ENCODE measurements at regions not wholly inside any gene's neighbourhood (a gene's known extent, or its start where the extent isn't known, plus 50 kb on each side); places are given as distances from the start of the nearest gene placed in this dataset.

- Histone ChIP-seq H3K36me3 (ENCODE audit: insufficient read depth, low read length) (no peaks in the 10 kb centered on the region), H3K4me3 (ENCODE audit: low read length) (no peak overlapping the region), H3K27me3 (ENCODE audit: insufficient read depth, low read length, poor library complexity, severe bottlenecking) (no peaks in the 10 kb centered on the region), H3K4me1 (ENCODE audit: insufficient read depth, low read length) (no peaks in the 10 kb centered on the region), H3K27ac (ENCODE audit: low read depth, low read length) (no peak overlapping the region), H3K9me3 (ENCODE audit: low read length) (no peaks in the 10 kb centered on the region)
- CTCF ChIA-PET, result no interaction called here
- Mint-ChIP-seq H3K36me3 (no peaks in the 10 kb centered on the region), H3K4me1 (no peaks in the 10 kb centered on the region), H3K4me3 (no peak overlapping the region), H3K27me3 (peaks cover 0 to 3% of the 10 kb centered on the region in 2 donors), H3K9me3 (peaks cover 0 to 19% (median 7%) of the 10 kb centered on the region in 5 donors), H3K27ac (no peak overlapping the region)
- POLR2A ChIA-PET, result no interaction called here
- DNase-seq, result no peak
Observed at GRCh38 chrX:4186331-4186730, 472.9 kb upstream of the PRKX start.

DNA sequence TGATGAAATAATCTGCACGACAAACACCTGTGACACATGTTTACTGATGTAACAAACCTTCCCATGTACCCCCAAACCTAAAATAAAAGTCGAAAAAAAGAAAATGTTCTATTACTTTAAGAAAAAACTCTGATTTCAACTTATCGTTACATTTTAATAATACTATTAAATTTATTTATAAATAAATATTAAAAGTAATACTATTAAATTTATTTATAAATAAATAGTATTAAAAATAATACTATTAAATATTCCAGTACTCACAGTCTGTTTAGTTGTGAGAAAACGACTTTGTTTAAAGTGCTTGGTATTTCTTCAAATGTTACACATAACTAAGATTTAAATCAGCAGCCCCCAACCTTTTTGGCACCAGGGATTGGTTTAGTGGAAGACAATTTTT is 471.6 kb upstream of the PRKX start:
- Mint-ChIP-seq H3K9me3 (peaks cover 0 to 14% (median 7%) of the 10 kb centered on the region in 5 donors), H3K36me3 (no peaks in the 10 kb centered on the region)
- POLR2A ChIA-PET, result no interaction called here

GRCh38 chrX:4182408-4182806 is 469.0 kb upstream of the PRKX start:
- Histone ChIP-seq H3K27me3 (ENCODE audit: insufficient read depth, low read length, poor library complexity, severe bottlenecking) (no peaks in the 10 kb centered on the region), H3K27ac (ENCODE audit: low read depth, low read length) (no peak overlapping the region), H3K4me1 (ENCODE audit: insufficient read depth, low read length) (no peaks in the 10 kb centered on the region), H3K9me3 (ENCODE audit: low read length) (no peaks in the 10 kb centered on the region), H3K4me3 (ENCODE audit: low read length) (no peak overlapping the region), H3K36me3 (ENCODE audit: insufficient read depth, low read length) (no peaks in the 10 kb centered on the region)
- H3K4me3 Mint-ChIP-seq, result no peak overlapping the region
- H3K9me3 Mint-ChIP-seq, result peaks cover 0 to 12% (median 7%) of the 10 kb centered on the region in 5 donors
- no peaks in the 10 kb centered on the region for H3K36me3 Mint-ChIP-seq
- no peaks in the 10 kb centered on the region for H3K4me1 Mint-ChIP-seq
- CTCF ChIA-PET, result no interaction called here
- H3K27ac Mint-ChIP-seq, result no peak overlapping the region
- POLR2A ChIA-PET, result no interaction called here
- no peak for DNase-seq
- H3K27me3 Mint-ChIP-seq, result peaks cover 0 to 3% of the 10 kb centered on the region in 2 donors

More for the DNA sequence above, 471.6 kb upstream of the PRKX start:
- Histone ChIP-seq H3K27ac (ENCODE audit: low read depth, low read length) (no peak overlapping the region), H3K4me3 (ENCODE audit: low read length) (no peak overlapping the region), H3K9me3 (ENCODE audit: low read length) (no peaks in the 10 kb centered on the region), H3K27me3 (ENCODE audit: insufficient read depth, low read length, poor library complexity, severe bottlenecking) (no peaks in the 10 kb centered on the region), H3K4me1 (ENCODE audit: insufficient read depth, low read length) (no peaks in the 10 kb centered on the region), H3K36me3 (ENCODE audit: insufficient read depth, low read length) (no peaks in the 10 kb centered on the region)
- Mint-ChIP-seq H3K27me3 (peaks cover 0 to 3% of the 10 kb centered on the region in 2 donors), H3K4me3 (no peak overlapping the region), H3K4me1 (no peaks in the 10 kb centered on the region), H3K27ac (no peak overlapping the region)
- CTCF ChIA-PET, result no interaction called here
- DNase-seq, result no peak

- H3K27ac ChIP-seq (ENCODE audit: low read depth, low read length), result no peak overlapping the region
- H3K4me1 ChIP-seq (ENCODE audit: insufficient read depth, low read length), result no peaks in the 10 kb centered on the region
- no peaks in the 10 kb centered on the region for H3K36me3 ChIP-seq (ENCODE audit: insufficient read depth, low read length)
- no peak for DNase-seq
- H3K27me3 Mint-ChIP-seq, result peaks cover 0 to 3% of the 10 kb centered on the region in 2 donors
- no peaks in the 10 kb centered on the region for H3K27me3 ChIP-seq (ENCODE audit: insufficient read depth, low read length, poor library complexity, severe bottlenecking)
- H3K36me3 Mint-ChIP-seq, result no peaks in the 10 kb centered on the region
- no peak overlapping the region for H3K4me3 Mint-ChIP-seq
- POLR2A ChIA-PET, result no interaction called here
- no peaks in the 10 kb centered on the region for H3K9me3 ChIP-seq (ENCODE audit: low read length)
- CTCF ChIA-PET, result no interaction called here
- no peak overlapping the region for H3K27ac Mint-ChIP-seq
- no peak overlapping the region for H3K4me3 ChIP-seq (ENCODE audit: low read length)
- peaks cover 0 to 12% (median 7%) of the 10 kb centered on the region in 5 donors for H3K9me3 Mint-ChIP-seq
- no peaks in the 10 kb centered on the region for H3K4me1 Mint-ChIP-seq
Observed at GRCh38 chrX:4181782-4182407, 468.4 kb upstream of the PRKX start.

GRCh38 chrX:4179031-4179430 is 465.6 kb upstream of the PRKX start:
- no peak overlapping the region for H3K4me3 Mint-ChIP-seq
- no peak overlapping the region for H3K27ac ChIP-seq (ENCODE audit: low read depth, low read length)
- no peak overlapping the region for H3K4me3 ChIP-seq (ENCODE audit: low read length)
- H3K36me3 Mint-ChIP-seq, result no peaks in the 10 kb centered on the region
- H3K4me1 ChIP-seq (ENCODE audit: insufficient read depth, low read length), result no peaks in the 10 kb centered on the region
- H3K27me3 ChIP-seq (ENCODE audit: insufficient read depth, low read length, poor library complexity, severe bottlenecking), result no peaks in the 10 kb centered on the region
- H3K27ac Mint-ChIP-seq, result no peak overlapping the region
- no peak for DNase-seq
- ChIA-PET POLR2A (no interaction called here), CTCF (no interaction called here)
- no peaks in the 10 kb centered on the region for H3K9me3 ChIP-seq (ENCODE audit: low read length)
- H3K4me1 Mint-ChIP-seq, result no peaks in the 10 kb centered on the region
- H3K36me3 ChIP-seq (ENCODE audit: insufficient read depth, low read length), result no peaks in the 10 kb centered on the region
- H3K27me3 Mint-ChIP-seq, result no peaks in the 10 kb centered on the region
- peaks cover 0 to 12% (median 8%) of the 10 kb centered on the region in 5 donors for H3K9me3 Mint-ChIP-seq

- Mint-ChIP-seq H3K4me3 (no peak overlapping the region), H3K36me3 (no peaks in the 10 kb centered on the region), H3K9me3 (peaks cover 0 to 8% (median 5%) of the 10 kb centered on the region in 5 donors), H3K4me1 (no peaks in the 10 kb centered on the region), H3K27me3 (no peaks in the 10 kb centered on the region), H3K27ac (no peak overlapping the region)
- no peaks in the 10 kb centered on the region for H3K9me3 ChIP-seq (ENCODE audit: low read length)
- no peak overlapping the region for H3K27ac ChIP-seq (ENCODE audit: low read depth, low read length)
- POLR2A ChIA-PET, result no interaction called here
- H3K36me3 ChIP-seq (ENCODE audit: insufficient read depth, low read length), result no peaks in the 10 kb centered on the region
- H3K4me1 ChIP-seq (ENCODE audit: insufficient read depth, low read length), result no peaks in the 10 kb centered on the region
- DNase-seq, result no peak
- no peaks in the 10 kb centered on the region for H3K27me3 ChIP-seq (ENCODE audit: insufficient read depth, low read length, poor library complexity, severe bottlenecking)
- H3K4me3 ChIP-seq (ENCODE audit: low read length), result no peak overlapping the region
- CTCF ChIA-PET, result no interaction called here
Observed at GRCh38 chrX:4175221-4175620, 461.8 kb upstream of the PRKX start.

GRCh38 chrX:4173743-4174142 is 460.3 kb upstream of the PRKX start:
- no peak overlapping the region for H3K27ac Mint-ChIP-seq
- ChIA-PET POLR2A (no interaction called here), CTCF (no interaction called here)
- H3K27me3 Mint-ChIP-seq, result no peaks in the 10 kb centered on the region
- Histone ChIP-seq H3K27me3 (ENCODE audit: insufficient read depth, low read length, poor library complexity, severe bottlenecking) (no peaks in the 10 kb centered on the region), H3K27ac (ENCODE audit: low read depth, low read length) (no peak overlapping the region), H3K4me1 (ENCODE audit: insufficient read depth, low read length) (no peaks in the 10 kb centered on the region), H3K4me3 (ENCODE audit: low read length) (no peak overlapping the region), H3K36me3 (ENCODE audit: insufficient read depth, low read length) (no peaks in the 10 kb centered on the region), H3K9me3 (ENCODE audit: low read length) (no peaks in the 10 kb centered on the region)
- DNase-seq, result no peak
- H3K9me3 Mint-ChIP-seq, result peaks cover 0 to 8% (median 3%) of the 10 kb centered on the region in 5 donors
- H3K4me1 Mint-ChIP-seq, result no peaks in the 10 kb centered on the region
- no peaks in the 10 kb centered on the region for H3K36me3 Mint-ChIP-seq
- no peak overlapping the region for H3K4me3 Mint-ChIP-seq

DNA sequence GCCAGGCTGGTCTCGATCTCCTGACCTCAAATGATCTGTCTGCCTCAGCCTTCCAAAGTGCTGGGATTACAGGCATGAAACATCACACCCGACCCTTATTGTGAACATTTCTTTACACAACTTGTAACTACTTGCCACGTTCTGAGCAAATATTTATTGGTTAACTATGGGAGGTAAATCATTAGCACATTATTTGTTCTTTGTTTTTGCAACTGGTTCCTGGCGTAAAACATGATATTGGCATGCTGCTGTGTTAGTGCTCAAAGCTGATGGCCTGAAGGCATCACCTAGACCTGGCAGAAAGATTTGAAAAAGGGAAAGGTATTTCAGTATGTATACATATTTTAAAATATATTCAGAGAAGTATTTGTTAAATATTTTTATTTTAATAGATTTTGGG is 438.3 kb upstream of the PRKX start:
- CTCF ChIA-PET, result no interaction called here
- no peaks in the 10 kb centered on the region for H3K36me3 ChIP-seq (ENCODE audit: insufficient read depth, low read length)
- POLR2A ChIA-PET, result no interaction called here

GRCh38 chrX:4150259-4150658 is 436.8 kb upstream of the PRKX start:
- Mint-ChIP-seq H3K4me1 (no peaks in the 10 kb centered on the region), H3K36me3 (no peaks in the 10 kb centered on the region), H3K9me3 (peaks cover 0 to 12% (median 6%) of the 10 kb centered on the region in 5 donors), H3K27me3 (no peaks in the 10 kb centered on the region), H3K27ac (no peak overlapping the region), H3K4me3 (no peak overlapping the region)
- ChIA-PET CTCF (no interaction called here), POLR2A (no interaction called here)
- H3K36me3 ChIP-seq (ENCODE audit: insufficient read depth, low read length), result no peaks in the 10 kb centered on the region
- H3K27ac ChIP-seq (ENCODE audit: low read depth, low read length), result no peak overlapping the region
- H3K9me3 ChIP-seq (ENCODE audit: low read length), result no peaks in the 10 kb centered on the region
- DNase-seq, result no peak
- no peaks in the 10 kb centered on the region for H3K4me1 ChIP-seq (ENCODE audit: insufficient read depth, low read length)
- H3K4me3 ChIP-seq (ENCODE audit: low read length), result no peak overlapping the region
- H3K27me3 ChIP-seq (ENCODE audit: insufficient read depth, low read length, poor library complexity, severe bottlenecking), result no peaks in the 10 kb centered on the region

More for the DNA sequence above, 438.3 kb upstream of the PRKX start:
- Mint-ChIP-seq H3K27me3 (no peaks in the 10 kb centered on the region), H3K4me3 (no peak overlapping the region), H3K27ac (no peak overlapping the region), H3K9me3 (peaks cover 0 to 15% (median 6%) of the 10 kb centered on the region in 5 donors), H3K36me3 (no peaks in the 10 kb centered on the region), H3K4me1 (no peaks in the 10 kb centered on the region)
- H3K9me3 ChIP-seq (ENCODE audit: low read length), result no peaks in the 10 kb centered on the region
- H3K27ac ChIP-seq (ENCODE audit: low read depth, low read length), result no peak overlapping the region
- no peaks in the 10 kb centered on the region for H3K4me1 ChIP-seq (ENCODE audit: insufficient read depth, low read length)
- H3K27me3 ChIP-seq (ENCODE audit: insufficient read depth, low read length, poor library complexity, severe bottlenecking), result no peaks in the 10 kb centered on the region
- DNase-seq, result no peak
- no peak overlapping the region for H3K4me3 ChIP-seq (ENCODE audit: low read length)

All from CD8-positive, alpha-beta memory T cell (primary cell).